IMR-90 (cell line): ENCODE measurements at regions not wholly inside any gene's neighbourhood (a gene's known extent, or its start where the extent isn't known, plus 50 kb on each side); places are given as distances from the start of the nearest gene placed in this dataset.

Source experiments
- ATAC-seq: fragments of 200-7000 bp; cut with Tn5 transposase; 2 replicates; pipeline ENCODE4 v1.9.1; 2020; ENCODE audit warnings: low read depth, mild to moderate bottlenecking, moderate library complexity
- BruUV-seq: library from RNA; stranded (reverse); fragments of 400-500 nt; replicated peaks from 2 replicates; lab custom pipeline; 2021; lab: Mats Ljungman, UMichigan
- CTCF ChIA-PET: fragments of 300-600 bp; formaldehyde crosslinking; extraction: SDS; loops from one replicate; lab custom pipeline; 2021; ENCODE audit warnings: antibody characterized with exemption; lab: Yijun Ruan, JAX
- POLR2A ChIA-PET: fragments of 300-600 bp; sonication (Branson Sonifier 250); formaldehyde crosslinking; loops from one replicate; lab custom pipeline; 2022; ENCODE audit warnings: antibody characterized with exemption; ENCODE audit not compliant: unreplicated experiment; lab: Charles Lee
- DNase-seq: peaks from one replicate; pipeline ENCODE4 v3.0.0; 2013
- H2AFZ ChIP-seq: replicated peaks from 2 replicates; pipeline ENCODE3; 2013; ENCODE audit warnings: low read length, mild to moderate bottlenecking; ENCODE audit not compliant: poor library complexity
- H2AK5ac ChIP-seq: 2 replicates; pipeline ENCODE4 v1.6.1; 2013; ENCODE audit warnings: low read depth, low read length, inconsistent platforms
- H2AK9ac ChIP-seq: replicated peaks from 2 replicates; pipeline ENCODE3; 2013; ENCODE audit warnings: mild to moderate bottlenecking, low read depth, low read length, moderate library complexity; ENCODE audit not compliant: poor library complexity
- H2BK120ac ChIP-seq: 2 replicates; pipeline ENCODE4 v1.6.1; 2013; ENCODE audit warnings: low read depth, low read length, inconsistent platforms
- H2BK15ac ChIP-seq: 3 replicates; pipeline ENCODE4 v1.6.1; 2013; ENCODE audit warnings: low read depth, low read length, inconsistent platforms
- H2BK20ac ChIP-seq: 2 replicates; pipeline ENCODE4 v1.6.1; 2013; ENCODE audit warnings: low read depth, mild to moderate bottlenecking, inconsistent platforms, low read length, moderate library complexity
- H2BK5ac ChIP-seq: 2 replicates; pipeline ENCODE4 v1.6.1; 2013; ENCODE audit warnings: mild to moderate bottlenecking, low read depth, low read length, inconsistent platforms; ENCODE audit not compliant: poor library complexity, severe bottlenecking
- H3K14ac ChIP-seq: replicated peaks from 2 replicates; pipeline ENCODE4 v1.6.1; 2013; ENCODE audit warnings: low read depth, low read length, inconsistent platforms
- H3K18ac ChIP-seq: 2 replicates; pipeline ENCODE4 v1.6.1; 2013; ENCODE audit warnings: low read depth, low read length, control low read depth
- H3K23ac ChIP-seq: 2 replicates; pipeline ENCODE4 v1.6.1; 2013; ENCODE audit warnings: low read depth, low read length, inconsistent platforms
- H3K27ac ChIP-seq: 2 replicates; pipeline ENCODE4 v1.5.1; 2013; ENCODE audit warnings: mild to moderate bottlenecking, control low read depth, low read length; ENCODE audit not compliant: insufficient read depth
- H3K27me3 ChIP-seq: 2 replicates; pipeline ENCODE4 v1.6.1; 2013; ENCODE audit warnings: low read length; ENCODE audit not compliant: control insufficient read depth, insufficient read depth
- H3K36me3 ChIP-seq: 2 replicates; pipeline ENCODE4 v1.6.1; 2013; ENCODE audit warnings: low read length, mixed read lengths; ENCODE audit not compliant: control insufficient read depth, insufficient read depth
- H3K4ac ChIP-seq: 2 replicates; pipeline ENCODE4 v1.6.1; 2013; ENCODE audit warnings: low read depth, low read length, inconsistent platforms
- H3K4me1 ChIP-seq: 2 replicates; pipeline ENCODE4 v1.6.1; 2013; ENCODE audit warnings: low read length, mixed read lengths; ENCODE audit not compliant: control insufficient read depth, insufficient read depth
- H3K4me2 ChIP-seq: 2 replicates; pipeline ENCODE4 v1.6.1; 2013; ENCODE audit warnings: low read depth, mild to moderate bottlenecking, control low read depth, low read length, moderate library complexity
- H3K4me3 ChIP-seq: 2 replicates; pipeline ENCODE4 v1.5.1; 2013; ENCODE audit warnings: low read depth, mild to moderate bottlenecking, control low read depth, low read length, moderate library complexity; ENCODE audit not compliant: insufficient read depth
- H3K56ac ChIP-seq: 2 replicates; pipeline ENCODE4 v1.6.1; 2013; ENCODE audit warnings: low read length, inconsistent platforms; ENCODE audit not compliant: insufficient read depth; ENCODE audit errors: extremely low read depth
- H3K79me1 ChIP-seq, 2 experiments: 2 replicates each; pipeline ENCODE4 v1.6.1; 2013; ENCODE audit warnings: low read length in 2 of 2, inconsistent platforms in 1 of 2, low read depth in 1 of 2
- H3K9ac ChIP-seq: 2 replicates; pipeline ENCODE4 v1.6.1; 2013; ENCODE audit warnings: low read depth, low read length, control low read depth
- H3K9me1 ChIP-seq: 2 replicates; pipeline ENCODE4 v1.6.1; 2013; ENCODE audit warnings: low read length, inconsistent platforms; ENCODE audit not compliant: insufficient read depth
- H3K9me3 ChIP-seq: 2 replicates; pipeline ENCODE4 v1.6.1; 2013; ENCODE audit warnings: low read length; ENCODE audit not compliant: control insufficient read depth, insufficient read depth
- H4K20me1 ChIP-seq: 2 replicates; pipeline ENCODE4 v1.6.1; 2013; ENCODE audit warnings: low read length, inconsistent platforms; ENCODE audit not compliant: insufficient read depth
- H4K5ac ChIP-seq: 2 replicates; pipeline ENCODE4 v1.6.1; 2013; ENCODE audit warnings: mild to moderate bottlenecking, low read depth, low read length, control low read depth
- H4K8ac ChIP-seq, 2 experiments: 2 replicates each; pipeline ENCODE4 v1.6.1; 2013; ENCODE audit warnings: low read depth in 2 of 2, low read length in 2 of 2, control low read depth in 1 of 2, inconsistent platforms in 1 of 2
- H4K91ac ChIP-seq: 2 replicates; pipeline ENCODE4 v1.6.1; 2013; ENCODE audit warnings: low read depth, low read length, inconsistent platforms; ENCODE audit not compliant: insufficient read depth
- BHLHE40 ChIP-seq: fragments of 150-350 bp; IDR thresholded peaks from 2 replicates; pipeline ENCODE4 v1.6.1; 2016; ENCODE audit warnings: mild to moderate bottlenecking, low read depth, low read length
- CEBPB ChIP-seq: IDR thresholded peaks from 2 replicates; pipeline ENCODE4 v1.6.1; 2012; ENCODE audit warnings: low read depth, low read length, improper control_type of control experiment
- CHD1 ChIP-seq: IDR thresholded peaks from 2 replicates; pipeline ENCODE4 v1.6.1; 2012; ENCODE audit warnings: low read depth, low read length, improper control_type of control experiment
- FOS ChIP-seq: fragments of 150-350 bp; IDR thresholded peaks from 2 replicates; pipeline ENCODE4 v1.6.1; 2016; ENCODE audit warnings: low read depth, low read length
- MAFK ChIP-seq: IDR thresholded peaks from 2 replicates; pipeline ENCODE4 v1.6.1; 2012; ENCODE audit warnings: low read depth, low read length, improper control_type of control experiment
- MAZ ChIP-seq: IDR thresholded peaks from 2 replicates; pipeline ENCODE4 v1.6.1; 2012; ENCODE audit warnings: low read depth, mild to moderate bottlenecking, low read length, improper control_type of control experiment, moderate library complexity, borderline replicate concordance
- MXI1 ChIP-seq: IDR thresholded peaks from 2 replicates; pipeline ENCODE4 v1.6.1; 2012; ENCODE audit warnings: low read depth, mild to moderate bottlenecking, low read length, moderate library complexity, borderline replicate concordance
- NFE2L2 ChIP-seq: fragments of 150-350 bp; IDR thresholded peaks from 2 replicates; pipeline ENCODE4 v1.6.1; 2016; ENCODE audit warnings: low read depth, mild to moderate bottlenecking, low read length
- POLR2A ChIP-seq: IDR thresholded peaks from 2 replicates; pipeline ENCODE4 v1.6.1; 2012; ENCODE audit warnings: mild to moderate bottlenecking, low read depth, low read length
- RAD21 ChIP-seq: IDR thresholded peaks from 2 replicates; pipeline ENCODE4 v1.6.1; 2012; ENCODE audit warnings: low read length, improper control_type of control experiment
- RCOR1 ChIP-seq: IDR thresholded peaks from 2 replicates; pipeline ENCODE4 v1.6.1; 2012; ENCODE audit warnings: mild to moderate bottlenecking, low read length, improper control_type of control experiment; ENCODE audit not compliant: insufficient replicate concordance
- RFX5 ChIP-seq: IDR thresholded peaks from 2 replicates; pipeline ENCODE4 v1.8.0; 2012; ENCODE audit warnings: low read depth, mild to moderate bottlenecking, low read length, moderate library complexity
- SMC3 ChIP-seq: fragments of 150-350 bp; IDR thresholded peaks from 2 replicates; pipeline ENCODE4 v1.6.1; 2016; ENCODE audit warnings: low read depth, mild to moderate bottlenecking, antibody characterized with exemption, low read length, moderate library complexity
- WGBS, 2 experiments: methylation state at CpG; one replicate each; pipeline versions ENCODE4 v1.1.5 to v1.1.7; 2013; ENCODE audit warnings: missing lambda C conversion rate in 2 of 2; ENCODE audit not compliant: insufficient read length in 1 of 2; ENCODE audit errors: extremely low coverage in 2 of 2; 5-methylcytosine and 5-hydroxymethylcytosine counted together
- dilution Hi-C: fragments of 300-500 bp; cut with HindIII; formaldehyde crosslinking; loops from one replicate; pipeline ENCODE4 v1.14.3; 2018; ENCODE audit warnings: low sequenced_read_pairs; ENCODE audit not compliant: unreplicated experiment
- in situ Hi-C: fragments of 300-500 bp; cut with MboI; formaldehyde crosslinking; loops from 3 replicates; pipeline ENCODE4 v1.14.3; 2019; ENCODE audit warnings: low sequenced_read_pairs, inconsistent platforms, mixed read lengths
- intact Hi-C: fragments of 100-400 bp; cut with micrococcal nuclease; formaldehyde crosslinking; loops from 2 replicates; pipeline ENCODE4 v1.10.0; 2022
- TF ChIP-seq, protein P1 (sequence below): fragments of 150-350 bp; IDR thresholded peaks from 2 replicates; pipeline ENCODE4 v1.6.1; 2016; ENCODE audit warnings: low read depth, mild to moderate bottlenecking, low read length, moderate library complexity, borderline replicate concordance
- TF ChIP-seq, protein P2 (sequence below): conservative IDR thresholded peaks from 2 replicates; pipeline ENCODE4 v1.5.1; 2012; ENCODE audit warnings: mild to moderate bottlenecking, low read depth, low read length, improper control_type of control experiment
- TF ChIP-seq, protein P3 (sequence below): fragments of 150-350 bp; IDR thresholded peaks from 2 replicates; pipeline ENCODE4 v1.6.1; 2017; ENCODE audit warnings: mild to moderate bottlenecking, antibody characterized with exemption, low read length, low read depth

DNA sequence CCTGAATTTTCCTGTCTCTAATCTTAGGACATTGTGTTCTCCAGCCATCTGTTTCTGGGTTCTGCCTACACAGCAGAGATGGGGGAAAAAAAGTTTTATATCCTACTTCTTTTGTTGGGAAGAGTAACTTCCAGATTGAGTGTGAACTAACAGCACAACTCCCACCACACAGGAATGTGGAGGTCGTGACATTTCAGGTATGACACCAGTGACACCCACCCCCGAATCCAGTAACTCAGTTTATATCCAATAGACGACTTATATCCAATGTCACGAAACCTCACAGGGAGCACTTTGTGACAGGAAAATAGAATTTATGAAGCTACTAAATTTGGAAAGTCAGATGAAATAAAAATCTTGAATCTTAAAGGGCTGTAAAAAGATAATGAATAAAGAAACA is 211.9 kb upstream of the GRM3 start:
- no peak overlapping the region for H3K14ac ChIP-seq
- H4K8ac ChIP-seq: no peak overlapping the region
- H3K27me3 ChIP-seq: no peaks in the 10 kb centered on the region
- no peak for DNase-seq
- H3K9me3 ChIP-seq: peaks cover 4% of the 10 kb centered on the region; the same call in 1 of the 2 replicates
- no peaks in the 10 kb centered on the region for H4K20me1 ChIP-seq
- no peak overlapping the region for H2BK20ac ChIP-seq
- no TSS peak for BruUV-seq
- no peaks in the 10 kb centered on the region for H3K79me1 ChIP-seq
- H3K4me2 ChIP-seq: no peak overlapping the region
- no peak overlapping the region for H4K5ac ChIP-seq
- no peak overlapping the region for H2AFZ ChIP-seq
- TF ChIP-seq BHLHE40: no peak
- TF ChIP-seq, protein P1, sequence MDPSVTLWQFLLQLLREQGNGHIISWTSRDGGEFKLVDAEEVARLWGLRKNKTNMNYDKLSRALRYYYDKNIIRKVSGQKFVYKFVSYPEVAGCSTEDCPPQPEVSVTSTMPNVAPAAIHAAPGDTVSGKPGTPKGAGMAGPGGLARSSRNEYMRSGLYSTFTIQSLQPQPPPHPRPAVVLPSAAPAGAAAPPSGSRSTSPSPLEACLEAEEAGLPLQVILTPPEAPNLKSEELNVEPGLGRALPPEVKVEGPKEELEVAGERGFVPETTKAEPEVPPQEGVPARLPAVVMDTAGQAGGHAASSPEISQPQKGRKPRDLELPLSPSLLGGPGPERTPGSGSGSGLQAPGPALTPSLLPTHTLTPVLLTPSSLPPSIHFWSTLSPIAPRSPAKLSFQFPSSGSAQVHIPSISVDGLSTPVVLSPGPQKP: no peak
- TF ChIP-seq MAZ: no peak
- no peak for TF ChIP-seq MXI1
- no peak for TF ChIP-seq CHD1
- TF ChIP-seq RFX5: no peak
- TF ChIP-seq CEBPB: no peak
- TF ChIP-seq SMC3: no peak
- TF ChIP-seq FOS: no peak
- no peak for TF ChIP-seq NFE2L2
- TF ChIP-seq, protein P2, sequence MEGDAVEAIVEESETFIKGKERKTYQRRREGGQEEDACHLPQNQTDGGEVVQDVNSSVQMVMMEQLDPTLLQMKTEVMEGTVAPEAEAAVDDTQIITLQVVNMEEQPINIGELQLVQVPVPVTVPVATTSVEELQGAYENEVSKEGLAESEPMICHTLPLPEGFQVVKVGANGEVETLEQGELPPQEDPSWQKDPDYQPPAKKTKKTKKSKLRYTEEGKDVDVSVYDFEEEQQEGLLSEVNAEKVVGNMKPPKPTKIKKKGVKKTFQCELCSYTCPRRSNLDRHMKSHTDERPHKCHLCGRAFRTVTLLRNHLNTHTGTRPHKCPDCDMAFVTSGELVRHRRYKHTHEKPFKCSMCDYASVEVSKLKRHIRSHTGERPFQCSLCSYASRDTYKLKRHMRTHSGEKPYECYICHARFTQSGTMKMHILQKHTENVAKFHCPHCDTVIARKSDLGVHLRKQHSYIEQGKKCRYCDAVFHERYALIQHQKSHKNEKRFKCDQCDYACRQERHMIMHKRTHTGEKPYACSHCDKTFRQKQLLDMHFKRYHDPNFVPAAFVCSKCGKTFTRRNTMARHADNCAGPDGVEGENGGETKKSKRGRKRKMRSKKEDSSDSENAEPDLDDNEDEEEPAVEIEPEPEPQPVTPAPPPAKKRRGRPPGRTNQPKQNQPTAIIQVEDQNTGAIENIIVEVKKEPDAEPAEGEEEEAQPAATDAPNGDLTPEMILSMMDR: no peak
- no peak for TF ChIP-seq RAD21
- no peak for TF ChIP-seq POLR2A
- TF ChIP-seq, protein P3, sequence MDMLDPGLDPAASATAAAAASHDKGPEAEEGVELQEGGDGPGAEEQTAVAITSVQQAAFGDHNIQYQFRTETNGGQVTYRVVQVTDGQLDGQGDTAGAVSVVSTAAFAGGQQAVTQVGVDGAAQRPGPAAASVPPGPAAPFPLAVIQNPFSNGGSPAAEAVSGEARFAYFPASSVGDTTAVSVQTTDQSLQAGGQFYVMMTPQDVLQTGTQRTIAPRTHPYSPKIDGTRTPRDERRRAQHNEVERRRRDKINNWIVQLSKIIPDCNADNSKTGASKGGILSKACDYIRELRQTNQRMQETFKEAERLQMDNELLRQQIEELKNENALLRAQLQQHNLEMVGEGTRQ: no peak
- TF ChIP-seq RCOR1: no peak
- no peak for TF ChIP-seq MAFK
- H3K9me1 ChIP-seq: no peaks in the 10 kb centered on the region
- no peak overlapping the region for H3K9ac ChIP-seq
- no peak overlapping the region for H3K23ac ChIP-seq
- no peak overlapping the region for H3K18ac ChIP-seq
- ChIA-PET POLR2A (no interaction called here), CTCF (no interaction called here)
- no peak for ATAC-seq
- no peak overlapping the region for H2AK9ac ChIP-seq
- H2BK120ac ChIP-seq: no peak overlapping the region
- no peak overlapping the region for H3K56ac ChIP-seq
- dilution Hi-C loops: no loop called here
- H2AK5ac ChIP-seq: no peak overlapping the region
- no CpG with 5 or more reads among the region's 4 CpGs for WGBS, 2 experiments
- H3K4me3 ChIP-seq: no peak overlapping the region
- intact Hi-C loops: no loop called here
- no peaks in the 10 kb centered on the region for H3K4me1 ChIP-seq
- H3K27ac ChIP-seq: no peak overlapping the region
- no peak overlapping the region for H2BK15ac ChIP-seq
- in situ Hi-C loops: no loop called here
- no peak overlapping the region for H2BK5ac ChIP-seq
- H3K36me3 ChIP-seq: no peaks in the 10 kb centered on the region
- H4K91ac ChIP-seq: no peak overlapping the region
- no peak overlapping the region for H3K4ac ChIP-seq
